ENCODE measurements at regions not wholly inside any gene's neighbourhood (a gene's known extent, or its start where the extent isn't known, plus 50 kb on each side); places are given as distances from the start of the nearest gene placed in this dataset.

- peak in 1 of 2 experiments; percentile 39 for DNase-seq
Observed at GRCh38 chr14:101476916-101477553, 84.3 kb upstream of the DIO3 start.

GRCh38 chr14:101477648-101478047 lies 83.6 kb upstream of the DIO3 start:
- no peak for DNase-seq

- DNase-seq: no peak
Observed at GRCh38 chr14:101478096-101478495, 83.2 kb upstream of the DIO3 start.

- no peak for DNase-seq
Observed at GRCh38 chr14:101478796-101479410, 82.4 kb upstream of the DIO3 start.

GRCh38 chr14:101480022-101480746 lies 81.1 kb upstream of the DIO3 start:
- no peak for DNase-seq

- no peak for DNase-seq
Observed at GRCh38 chr14:101480747-101481530, 80.4 kb upstream of the DIO3 start.

- no peak for DNase-seq
Observed at GRCh38 chr14:101481557-101481956, 79.7 kb upstream of the DIO3 start.

- no peak for DNase-seq
Observed at GRCh38 chr14:101482066-101482465, 79.2 kb upstream of the DIO3 start.

GRCh38 chr14:101483829-101484228 lies 77.5 kb upstream of the DIO3 start:
- no peak for DNase-seq

- DNase-seq: no peak
Observed at GRCh38 chr14:101489092-101489760, 72.1 kb upstream of the DIO3 start.

GRCh38 chr14:101490771-101491170 lies 70.5 kb upstream of the DIO3 start:
- DNase-seq: no peak

- no peak for DNase-seq
Observed at GRCh38 chr14:101491841-101492240, 69.5 kb upstream of the DIO3 start.

GRCh38 chr14:101492716-101493115 lies 68.6 kb upstream of the DIO3 start:
- no peak for DNase-seq

GRCh38 chr14:101494826-101495225 lies 66.5 kb upstream of the DIO3 start:
- DNase-seq: no peak

GRCh38 chr14:101495284-101495683 lies 66.0 kb upstream of the DIO3 start:
- DNase-seq: no peak

GRCh38 chr14:101495827-101496775 lies 65.2 kb upstream of the DIO3 start:
- no peak for DNase-seq

GRCh38 chr14:101496776-101497683 lies 64.3 kb upstream of the DIO3 start:
- DNase-seq: no peak

GRCh38 chr14:101497684-101498525 lies 63.4 kb upstream of the DIO3 start:
- no peak for DNase-seq

GRCh38 chr14:101498526-101498860 lies 62.8 kb upstream of the DIO3 start:
- DNase-seq: no peak

- no peak for DNase-seq
Observed at GRCh38 chr14:101499080-101499479, 62.2 kb upstream of the DIO3 start.
